ENCODE measurements at regions not wholly inside any gene's neighbourhood (a gene's known extent, or its start where the extent isn't known, plus 50 kb on each side); places are given as distances from the start of the nearest gene placed in this dataset.

DNA sequence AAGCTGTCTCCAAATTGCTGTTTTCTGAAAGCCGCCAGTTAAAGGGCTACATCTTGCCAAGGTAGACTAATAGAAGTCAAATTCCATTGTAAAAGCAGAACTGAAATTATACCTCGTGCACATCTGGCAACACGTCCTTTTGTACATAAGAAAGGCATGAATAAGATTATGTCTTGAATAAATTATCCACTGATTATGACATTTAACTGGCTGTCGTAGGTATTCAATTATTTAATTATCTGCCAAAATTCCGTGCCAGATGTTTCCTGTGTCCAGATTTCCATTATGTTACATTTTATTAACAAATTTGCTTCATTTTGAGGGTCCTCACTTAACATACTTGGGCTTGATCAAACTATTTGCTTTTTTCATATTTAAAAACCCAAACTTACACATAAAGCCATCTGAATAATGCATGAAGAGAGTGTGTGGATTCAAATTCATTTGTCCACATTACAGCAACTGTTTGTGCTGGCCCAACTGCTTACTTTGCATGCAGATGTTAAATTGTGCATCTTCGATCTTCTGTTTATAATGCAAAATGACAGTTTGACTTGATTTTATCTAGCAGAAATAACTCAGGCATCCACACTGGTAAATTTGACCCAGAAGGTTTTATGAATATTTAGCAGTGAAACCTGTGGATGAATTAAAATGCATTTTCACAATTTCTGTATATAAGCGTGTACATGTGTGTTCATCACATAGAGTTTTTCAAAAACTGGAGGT is 701.5 kb downstream of the ZNF385D start:
- no peak overlapping the region for H3K4me3 ChIP-seq (ENCODE audit: low read depth, low read length)
- DNase-seq (ENCODE audit: low read depth) = no peak
- TF ChIP-seq POLR2A (IDR thresholded peaks at IDR 0.05; ENCODE audit: extremely low read depth, insufficient read length) (no peak), MYC (IDR thresholded peaks at IDR 0.05; ENCODE audit: low read depth, low read length) (no peak)
- TF ChIP-seq, protein P1, sequence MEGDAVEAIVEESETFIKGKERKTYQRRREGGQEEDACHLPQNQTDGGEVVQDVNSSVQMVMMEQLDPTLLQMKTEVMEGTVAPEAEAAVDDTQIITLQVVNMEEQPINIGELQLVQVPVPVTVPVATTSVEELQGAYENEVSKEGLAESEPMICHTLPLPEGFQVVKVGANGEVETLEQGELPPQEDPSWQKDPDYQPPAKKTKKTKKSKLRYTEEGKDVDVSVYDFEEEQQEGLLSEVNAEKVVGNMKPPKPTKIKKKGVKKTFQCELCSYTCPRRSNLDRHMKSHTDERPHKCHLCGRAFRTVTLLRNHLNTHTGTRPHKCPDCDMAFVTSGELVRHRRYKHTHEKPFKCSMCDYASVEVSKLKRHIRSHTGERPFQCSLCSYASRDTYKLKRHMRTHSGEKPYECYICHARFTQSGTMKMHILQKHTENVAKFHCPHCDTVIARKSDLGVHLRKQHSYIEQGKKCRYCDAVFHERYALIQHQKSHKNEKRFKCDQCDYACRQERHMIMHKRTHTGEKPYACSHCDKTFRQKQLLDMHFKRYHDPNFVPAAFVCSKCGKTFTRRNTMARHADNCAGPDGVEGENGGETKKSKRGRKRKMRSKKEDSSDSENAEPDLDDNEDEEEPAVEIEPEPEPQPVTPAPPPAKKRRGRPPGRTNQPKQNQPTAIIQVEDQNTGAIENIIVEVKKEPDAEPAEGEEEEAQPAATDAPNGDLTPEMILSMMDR (IDR thresholded peaks at IDR 0.05; ENCODE audit: low read depth, low read length) = no peak
- TF ChIP-seq, protein P2, sequence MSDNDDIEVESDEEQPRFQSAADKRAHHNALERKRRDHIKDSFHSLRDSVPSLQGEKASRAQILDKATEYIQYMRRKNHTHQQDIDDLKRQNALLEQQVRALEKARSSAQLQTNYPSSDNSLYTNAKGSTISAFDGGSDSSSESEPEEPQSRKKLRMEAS (IDR thresholded peaks at IDR 0.05; ENCODE audit: low read depth, low read length) = no peak

DNA sequence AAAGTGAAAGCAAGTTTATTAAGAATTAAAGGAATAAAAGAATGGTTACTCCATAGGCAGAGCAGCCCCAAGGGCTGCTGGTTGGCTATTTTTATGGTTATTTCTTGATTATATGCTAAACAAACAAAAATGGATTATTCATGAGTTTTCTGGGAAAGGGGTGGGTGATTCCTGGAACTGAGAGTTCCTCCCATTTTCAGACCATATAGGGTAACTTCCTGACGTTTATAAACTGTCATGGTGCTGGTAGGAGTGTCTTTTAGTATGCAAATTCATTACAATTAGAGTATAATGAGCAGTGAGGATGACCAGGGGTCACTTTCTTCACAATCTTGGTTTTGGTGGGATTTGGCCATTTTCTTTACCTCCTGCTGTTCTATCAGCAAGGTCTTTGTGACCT is 707.9 kb downstream of the ZNF385D start:
- TF ChIP-seq, protein P2 (IDR thresholded peaks at IDR 0.05; ENCODE audit: low read depth, low read length) = no peak
- TF ChIP-seq POLR2A (IDR thresholded peaks at IDR 0.05; ENCODE audit: extremely low read depth, insufficient read length) (no peak), MYC (IDR thresholded peaks at IDR 0.05; ENCODE audit: low read depth, low read length) (no peak)
- TF ChIP-seq, protein P1 (IDR thresholded peaks at IDR 0.05; ENCODE audit: low read depth, low read length) = no peak
- no peak for DNase-seq (ENCODE audit: low read depth)
- no peak overlapping the region for H3K4me3 ChIP-seq (ENCODE audit: low read depth, low read length)

DNA sequence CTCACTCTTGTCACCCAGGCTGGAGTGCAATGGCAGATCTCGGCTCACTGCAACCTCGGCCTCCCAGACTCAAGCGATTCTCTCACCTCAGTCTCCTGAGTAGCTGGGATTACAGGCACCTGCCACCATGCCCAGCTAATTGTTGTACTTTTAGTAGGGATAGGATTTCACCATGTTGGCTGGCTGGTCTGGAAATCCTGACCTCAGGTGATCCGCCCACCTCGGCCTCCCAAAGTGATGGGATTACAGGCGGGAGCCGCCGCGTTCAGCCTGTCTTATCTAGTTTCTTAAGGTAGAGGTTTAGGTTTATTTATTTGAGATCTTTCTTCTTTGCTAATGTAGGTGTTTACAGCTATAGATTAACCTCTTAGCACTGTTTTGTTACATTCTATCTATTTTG is 708.8 kb downstream of the ZNF385D start:
- TF ChIP-seq POLR2A (IDR thresholded peaks at IDR 0.05; ENCODE audit: extremely low read depth, insufficient read length) (no peak), MYC (IDR thresholded peaks at IDR 0.05; ENCODE audit: low read depth, low read length) (no peak)
- TF ChIP-seq, protein P1 (IDR thresholded peaks at IDR 0.05; ENCODE audit: low read depth, low read length) = no peak
- TF ChIP-seq, protein P2 (IDR thresholded peaks at IDR 0.05; ENCODE audit: low read depth, low read length) = no peak
- H3K4me3 ChIP-seq (ENCODE audit: low read depth, low read length) = no peak overlapping the region
- DNase-seq (ENCODE audit: low read depth) = no peak

DNA sequence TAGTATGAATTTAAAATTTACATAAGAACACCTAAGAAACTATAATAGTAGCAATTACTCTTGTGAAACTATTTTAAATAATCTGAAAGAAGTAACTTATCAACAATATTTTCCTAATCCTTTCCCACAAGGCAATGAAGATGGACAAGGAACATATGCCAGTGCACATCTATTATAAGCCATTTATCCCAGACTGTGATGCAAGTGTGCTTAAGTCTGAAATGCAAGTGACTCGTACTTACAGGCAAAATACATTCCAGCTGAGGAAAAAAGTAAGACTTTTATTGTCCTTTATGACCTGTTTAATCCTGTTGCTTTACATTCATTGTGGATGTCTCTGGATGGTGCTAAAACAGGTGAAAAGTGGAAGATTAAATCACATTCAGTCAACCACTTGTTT is 709.4 kb downstream of the ZNF385D start:
- H3K4me3 ChIP-seq (ENCODE audit: low read depth, low read length) = no peak overlapping the region
- no peak for DNase-seq (ENCODE audit: low read depth)
- TF ChIP-seq, protein P2 (IDR thresholded peaks at IDR 0.05; ENCODE audit: low read depth, low read length) = no peak
- no peak for TF ChIP-seq POLR2A (IDR thresholded peaks at IDR 0.05; ENCODE audit: extremely low read depth, insufficient read length)
- TF ChIP-seq MYC (IDR thresholded peaks at IDR 0.05; ENCODE audit: low read depth, low read length) = no peak
- TF ChIP-seq, protein P1 (IDR thresholded peaks at IDR 0.05; ENCODE audit: low read depth, low read length) = no peak

DNA sequence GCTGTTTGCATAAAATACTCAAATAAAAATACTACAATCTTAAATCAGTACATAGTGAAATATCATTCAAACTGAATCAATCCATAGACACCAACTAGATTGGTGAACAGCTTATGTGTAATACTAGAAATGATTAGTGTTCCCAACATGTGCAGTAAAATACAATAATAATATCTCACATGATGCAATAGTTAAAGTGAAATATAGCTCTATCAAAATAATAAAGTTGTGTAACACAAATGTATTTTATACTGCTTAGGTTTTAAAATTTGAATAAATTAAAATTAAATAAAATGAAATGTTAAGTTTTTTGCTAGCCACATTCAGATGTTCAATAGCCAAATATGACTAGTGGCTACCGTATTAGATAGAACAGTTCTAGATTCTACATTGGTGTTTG is 714.1 kb downstream of the ZNF385D start:
- no peak overlapping the region for H3K4me3 ChIP-seq (ENCODE audit: low read depth, low read length)
- TF ChIP-seq, protein P1 (IDR thresholded peaks at IDR 0.05; ENCODE audit: low read depth, low read length) = no peak
- no peak for DNase-seq (ENCODE audit: low read depth)

DNA sequence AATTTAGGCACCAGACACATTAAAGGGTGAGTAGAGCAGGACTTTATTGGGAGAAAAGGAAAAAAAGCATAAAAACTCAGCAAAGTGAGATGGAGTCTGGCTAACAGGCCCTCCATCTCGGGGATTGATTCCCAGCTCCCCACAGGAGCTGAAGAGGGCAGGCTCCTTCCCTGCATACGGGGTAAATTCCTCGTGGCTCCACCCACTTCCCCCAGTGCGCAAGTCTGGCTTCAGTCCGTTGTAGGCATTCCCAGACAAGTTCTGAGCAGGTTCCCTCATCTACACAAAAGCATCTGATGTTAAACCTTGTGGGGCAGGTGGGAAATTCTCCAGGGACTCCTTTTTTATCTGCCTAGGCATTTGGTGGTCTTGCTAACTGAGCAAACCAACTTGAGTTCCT is 722.6 kb downstream of the ZNF385D start:
- DNase-seq (ENCODE audit: low read depth) = no peak
- TF ChIP-seq, protein P2 (IDR thresholded peaks at IDR 0.05; ENCODE audit: low read depth, low read length) = no peak
- TF ChIP-seq, protein P1 (IDR thresholded peaks at IDR 0.05; ENCODE audit: low read depth, low read length) = no peak
- TF ChIP-seq MYC (IDR thresholded peaks at IDR 0.05; ENCODE audit: low read depth, low read length) (no peak), POLR2A (IDR thresholded peaks at IDR 0.05; ENCODE audit: extremely low read depth, insufficient read length) (no peak)
- no peak overlapping the region for H3K4me3 ChIP-seq (ENCODE audit: low read depth, low read length)

All from NB4 (cell line).